C4-2B (cell line): ENCODE measurements at regions not wholly inside any gene's neighbourhood (a gene's known extent, or its start where the extent isn't known, plus 50 kb on each side); places are given as distances from the start of the nearest gene placed in this dataset.

ENCODE experiments used
- H3K27ac ChIP-seq: fragments of 450-650 bp; 2 replicates; pipeline ENCODE4 v1.5.1; 2017
- ZFX ChIP-seq: fragments of 450-650 bp; IDR thresholded peaks from 2 replicates; pipeline ENCODE4 v1.6.1; 2017
- TF ChIP-seq, protein P1 (sequence below): fragments of 450-650 bp; conservative IDR thresholded peaks from 2 replicates; pipeline ENCODE4 v1.5.1; 2017; ENCODE audit warnings: mild to moderate bottlenecking

GRCh38 chr7:109745677-109746410, 1176.2 kb downstream of the DNAJB9 start:
- no peak for TF ChIP-seq ZFX
- H3K27ac ChIP-seq: no peak overlapping the region

DNA sequence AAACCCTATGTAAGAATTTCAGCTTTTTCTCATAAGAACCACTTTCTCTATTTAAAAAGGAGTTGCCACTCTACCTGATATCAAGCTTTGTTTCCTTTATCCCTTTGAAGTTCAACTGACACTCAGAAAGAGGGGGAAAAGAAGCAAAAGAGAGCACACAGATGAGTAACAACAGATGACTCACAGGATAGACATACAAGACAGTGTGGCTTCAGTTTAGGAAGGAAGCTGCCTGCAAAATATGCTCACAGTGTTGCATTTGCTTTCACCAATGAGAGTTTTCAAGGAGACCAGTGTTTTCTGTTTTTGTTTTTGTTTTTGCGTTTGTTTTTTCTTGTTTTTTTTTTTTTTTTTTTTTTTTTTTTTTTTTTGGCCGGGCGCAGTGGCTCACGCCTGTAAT, 1181.6 kb downstream of the DNAJB9 start:
- H3K27ac ChIP-seq: no peak overlapping the region
- TF ChIP-seq, protein P1, sequence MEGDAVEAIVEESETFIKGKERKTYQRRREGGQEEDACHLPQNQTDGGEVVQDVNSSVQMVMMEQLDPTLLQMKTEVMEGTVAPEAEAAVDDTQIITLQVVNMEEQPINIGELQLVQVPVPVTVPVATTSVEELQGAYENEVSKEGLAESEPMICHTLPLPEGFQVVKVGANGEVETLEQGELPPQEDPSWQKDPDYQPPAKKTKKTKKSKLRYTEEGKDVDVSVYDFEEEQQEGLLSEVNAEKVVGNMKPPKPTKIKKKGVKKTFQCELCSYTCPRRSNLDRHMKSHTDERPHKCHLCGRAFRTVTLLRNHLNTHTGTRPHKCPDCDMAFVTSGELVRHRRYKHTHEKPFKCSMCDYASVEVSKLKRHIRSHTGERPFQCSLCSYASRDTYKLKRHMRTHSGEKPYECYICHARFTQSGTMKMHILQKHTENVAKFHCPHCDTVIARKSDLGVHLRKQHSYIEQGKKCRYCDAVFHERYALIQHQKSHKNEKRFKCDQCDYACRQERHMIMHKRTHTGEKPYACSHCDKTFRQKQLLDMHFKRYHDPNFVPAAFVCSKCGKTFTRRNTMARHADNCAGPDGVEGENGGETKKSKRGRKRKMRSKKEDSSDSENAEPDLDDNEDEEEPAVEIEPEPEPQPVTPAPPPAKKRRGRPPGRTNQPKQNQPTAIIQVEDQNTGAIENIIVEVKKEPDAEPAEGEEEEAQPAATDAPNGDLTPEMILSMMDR: no peak
- TF ChIP-seq ZFX: no peak

GRCh38 chr7:109752068-109752467, 1182.4 kb downstream of the DNAJB9 start:
- TF ChIP-seq, protein P1: no peak
- no peak for TF ChIP-seq ZFX

DNA sequence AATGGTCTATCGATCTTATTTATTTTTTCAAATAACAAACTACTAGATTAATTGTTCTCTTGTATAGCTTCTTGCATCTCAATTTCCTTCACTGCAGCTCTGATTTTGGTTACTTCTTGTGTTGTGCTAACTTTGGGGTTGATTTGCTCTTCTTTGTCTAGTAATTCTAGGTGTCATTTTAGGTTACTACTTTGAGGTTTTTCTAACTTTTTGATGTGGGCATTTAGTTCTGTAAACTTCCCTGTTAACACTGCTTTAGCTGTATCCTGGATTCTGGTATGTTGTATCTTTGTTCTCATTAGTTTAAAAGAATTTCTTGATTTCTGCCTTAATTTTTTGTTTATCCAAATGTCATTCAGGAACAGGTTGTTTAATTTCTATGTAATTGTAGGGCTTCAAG, 1188.0 kb downstream of the DNAJB9 start:
- H3K27ac ChIP-seq: no peak overlapping the region
- TF ChIP-seq ZFX: no peak
- TF ChIP-seq, protein P1: no peak

More at GRCh38 chr7:109752068-109752467, 1182.4 kb downstream of the DNAJB9 start:
- no peak overlapping the region for H3K27ac ChIP-seq

- H3K27ac ChIP-seq: no peak overlapping the region
- TF ChIP-seq ZFX: no peak
- TF ChIP-seq, protein P1: no peak
Observed at GRCh38 chr7:109763611-109764010, 1193.9 kb downstream of the DNAJB9 start.

- no peak for TF ChIP-seq ZFX
- TF ChIP-seq, protein P1: no peak
- H3K27ac ChIP-seq: no peak overlapping the region
Observed at GRCh38 chr7:109772161-109772560, 1202.5 kb downstream of the DNAJB9 start.

DNA sequence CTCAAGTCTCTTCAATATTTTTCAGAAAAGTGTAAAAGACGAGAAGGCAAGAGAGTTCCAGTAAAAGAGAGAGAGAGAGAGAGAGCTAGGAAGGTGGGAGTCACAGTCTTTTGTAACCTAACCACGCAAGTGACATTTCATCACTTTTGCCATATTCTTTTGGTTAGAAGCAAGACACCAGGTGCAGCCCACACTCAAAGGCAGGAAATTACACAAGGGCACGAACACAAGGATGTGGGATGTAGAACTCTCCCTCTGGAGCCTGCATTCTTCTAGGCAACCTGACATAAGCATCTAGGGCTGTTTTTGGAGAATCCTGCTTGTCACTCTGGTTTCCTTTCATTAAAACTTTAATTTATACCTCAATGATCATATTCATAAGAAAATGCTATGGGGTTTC, 1213.1 kb downstream of the DNAJB9 start:
- H3K27ac ChIP-seq: no peak overlapping the region
- TF ChIP-seq, protein P1: no peak
- no peak for TF ChIP-seq ZFX

- H3K27ac ChIP-seq: no peak overlapping the region
- TF ChIP-seq ZFX: no peak
- TF ChIP-seq, protein P1: no peak
Observed at GRCh38 chr7:109806548-109806947, 1236.9 kb downstream of the DNAJB9 start.
